ENCODE measurements at regions not wholly inside any gene's neighbourhood (a gene's known extent, or its start where the extent isn't known, plus 50 kb on each side); places are given as distances from the start of the nearest gene placed in this dataset.

DNA sequence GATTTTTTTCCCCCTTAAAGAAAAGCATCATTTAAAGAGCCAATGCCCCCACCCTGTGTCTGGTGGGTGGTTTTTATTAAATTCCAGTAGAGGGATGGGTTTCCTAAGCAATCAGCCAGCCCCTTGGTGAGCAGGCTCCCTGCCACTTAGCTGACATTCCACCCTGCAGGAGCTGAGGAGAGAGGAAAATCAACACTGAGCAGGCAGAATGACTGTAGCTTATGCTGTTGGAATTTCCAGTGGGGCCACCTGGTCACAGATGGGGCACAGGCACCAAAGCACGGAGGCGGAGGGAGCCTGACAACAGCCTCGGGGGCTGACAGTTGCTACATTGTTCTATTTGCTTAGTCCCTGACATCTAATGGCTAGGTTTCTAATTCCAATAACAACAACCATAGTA, 127.7 kb downstream of the TMEM30B start:
- TF ChIP-seq EZH2 (IDR thresholded peaks at IDR 0.05; ENCODE audit: insufficient read depth, poor library complexity, severe bottlenecking) (no peak), EZH2phosphoT487 (IDR thresholded peaks at IDR 0.05; ENCODE audit: insufficient read depth, low read depth) (no peak)

Measured in GM23248 (cell line).